ENCODE measurements at regions not wholly inside any gene's neighbourhood (a gene's known extent, or its start where the extent isn't known, plus 50 kb on each side); places are given as distances from the start of the nearest gene placed in this dataset.
A peak's percentile ranks its signal among the peaks of the same experiment; 100 is the strongest.

GRCh38 chr13:91025442-91025841 is 322.0 kb upstream of the MIR17HG start (continued):
- TF ChIP-seq, protein P1, sequence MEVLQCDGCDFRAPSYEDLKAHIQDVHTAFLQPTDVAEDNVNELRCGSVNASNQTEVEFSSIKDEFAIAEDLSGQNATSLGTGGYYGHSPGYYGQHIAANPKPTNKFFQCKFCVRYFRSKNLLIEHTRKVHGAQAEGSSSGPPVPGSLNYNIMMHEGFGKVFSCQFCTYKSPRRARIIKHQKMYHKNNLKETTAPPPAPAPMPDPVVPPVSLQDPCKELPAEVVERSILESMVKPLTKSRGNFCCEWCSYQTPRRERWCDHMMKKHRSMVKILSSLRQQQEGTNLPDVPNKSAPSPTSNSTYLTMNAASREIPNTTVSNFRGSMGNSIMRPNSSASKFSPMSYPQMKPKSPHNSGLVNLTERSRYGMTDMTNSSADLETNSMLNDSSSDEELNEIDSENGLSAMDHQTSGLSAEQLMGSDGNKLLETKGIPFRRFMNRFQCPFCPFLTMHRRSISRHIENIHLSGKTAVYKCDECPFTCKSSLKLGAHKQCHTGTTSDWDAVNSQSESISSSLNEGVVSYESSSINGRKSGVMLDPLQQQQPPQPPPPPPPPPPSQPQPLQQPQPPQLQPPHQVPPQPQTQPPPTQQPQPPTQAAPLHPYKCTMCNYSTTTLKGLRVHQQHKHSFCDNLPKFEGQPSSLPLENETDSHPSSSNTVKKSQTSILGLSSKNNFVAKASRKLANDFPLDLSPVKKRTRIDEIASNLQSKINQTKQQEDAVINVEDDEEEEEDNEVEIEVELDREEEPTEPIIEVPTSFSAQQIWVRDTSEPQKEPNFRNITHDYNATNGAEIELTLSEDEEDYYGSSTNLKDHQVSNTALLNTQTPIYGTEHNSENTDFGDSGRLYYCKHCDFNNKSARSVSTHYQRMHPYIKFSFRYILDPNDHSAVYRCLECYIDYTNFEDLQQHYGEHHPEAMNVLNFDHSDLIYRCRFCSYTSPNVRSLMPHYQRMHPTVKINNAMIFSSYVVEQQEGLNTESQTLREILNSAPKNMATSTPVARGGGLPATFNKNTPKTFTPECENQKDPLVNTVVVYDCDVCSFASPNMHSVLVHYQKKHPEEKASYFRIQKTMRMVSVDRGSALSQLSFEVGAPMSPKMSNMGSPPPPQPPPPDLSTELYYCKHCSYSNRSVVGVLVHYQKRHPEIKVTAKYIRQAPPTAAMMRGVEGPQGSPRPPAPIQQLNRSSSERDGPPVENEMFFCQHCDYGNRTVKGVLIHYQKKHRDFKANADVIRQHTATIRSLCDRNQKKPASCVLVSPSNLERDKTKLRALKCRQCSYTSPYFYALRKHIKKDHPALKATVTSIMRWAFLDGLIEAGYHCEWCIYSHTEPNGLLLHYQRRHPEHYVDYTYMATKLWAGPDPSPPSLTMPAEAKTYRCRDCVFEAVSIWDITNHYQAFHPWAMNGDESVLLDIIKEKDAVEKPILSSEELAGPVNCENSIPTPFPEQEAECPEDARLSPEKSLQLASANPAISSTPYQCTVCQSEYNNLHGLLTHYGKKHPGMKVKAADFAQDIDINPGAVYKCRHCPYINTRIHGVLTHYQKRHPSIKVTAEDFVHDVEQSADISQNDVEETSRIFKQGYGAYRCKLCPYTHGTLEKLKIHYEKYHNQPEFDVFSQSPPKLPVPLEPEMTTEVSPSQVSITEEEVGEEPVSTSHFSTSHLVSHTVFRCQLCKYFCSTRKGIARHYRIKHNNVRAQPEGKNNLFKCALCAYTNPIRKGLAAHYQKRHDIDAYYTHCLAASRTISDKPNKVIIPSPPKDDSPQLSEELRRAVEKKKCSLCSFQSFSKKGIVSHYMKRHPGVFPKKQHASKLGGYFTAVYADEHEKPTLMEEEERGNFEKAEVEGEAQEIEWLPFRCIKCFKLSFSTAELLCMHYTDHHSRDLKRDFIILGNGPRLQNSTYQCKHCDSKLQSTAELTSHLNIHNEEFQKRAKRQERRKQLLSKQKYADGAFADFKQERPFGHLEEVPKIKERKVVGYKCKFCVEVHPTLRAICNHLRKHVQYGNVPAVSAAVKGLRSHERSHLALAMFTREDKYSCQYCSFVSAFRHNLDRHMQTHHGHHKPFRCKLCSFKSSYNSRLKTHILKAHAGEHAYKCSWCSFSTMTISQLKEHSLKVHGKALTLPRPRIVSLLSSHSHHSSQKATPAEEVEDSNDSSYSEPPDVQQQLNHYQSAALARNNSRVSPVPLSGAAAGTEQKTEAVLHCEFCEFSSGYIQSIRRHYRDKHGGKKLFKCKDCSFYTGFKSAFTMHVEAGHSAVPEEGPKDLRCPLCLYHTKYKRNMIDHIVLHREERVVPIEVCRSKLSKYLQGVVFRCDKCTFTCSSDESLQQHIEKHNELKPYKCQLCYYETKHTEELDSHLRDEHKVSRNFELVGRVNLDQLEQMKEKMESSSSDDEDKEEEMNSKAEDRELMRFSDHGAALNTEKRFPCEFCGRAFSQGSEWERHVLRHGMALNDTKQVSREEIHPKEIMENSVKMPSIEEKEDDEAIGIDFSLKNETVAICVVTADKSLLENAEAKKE (CRISPR knock-in tag; IDR thresholded peaks at IDR 0.05) = no peak
- TF ChIP-seq, protein P2, sequence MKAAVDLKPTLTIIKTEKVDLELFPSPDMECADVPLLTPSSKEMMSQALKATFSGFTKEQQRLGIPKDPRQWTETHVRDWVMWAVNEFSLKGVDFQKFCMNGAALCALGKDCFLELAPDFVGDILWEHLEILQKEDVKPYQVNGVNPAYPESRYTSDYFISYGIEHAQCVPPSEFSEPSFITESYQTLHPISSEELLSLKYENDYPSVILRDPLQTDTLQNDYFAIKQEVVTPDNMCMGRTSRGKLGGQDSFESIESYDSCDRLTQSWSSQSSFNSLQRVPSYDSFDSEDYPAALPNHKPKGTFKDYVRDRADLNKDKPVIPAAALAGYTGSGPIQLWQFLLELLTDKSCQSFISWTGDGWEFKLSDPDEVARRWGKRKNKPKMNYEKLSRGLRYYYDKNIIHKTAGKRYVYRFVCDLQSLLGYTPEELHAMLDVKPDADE (IDR thresholded peaks at IDR 0.05) = no peak

GRCh38 chr13:91031508-91031907 is 316.0 kb upstream of the MIR17HG start:
- H3F3A ChIP-seq (replicated peaks; ENCODE audit: low read depth) = no peaks in the 10 kb centered on the region
- H2AFZ ChIP-seq = no peak overlapping the region
- H3K36me3 ChIP-seq (ENCODE audit: insufficient read depth) = no peaks in the 10 kb centered on the region
- ATAC-seq (peak; percentile 60), DNase-seq (ENCODE audit: low spot score) (peak; percentile 44)
- peaks cover 4% of the 10 kb centered on the region; the same call in 1 of the 2 replicates for H3K9me2 ChIP-seq (ENCODE audit: insufficient read depth)
- Mint-ChIP-seq H3K4me1 (peaks cover 3% of the 10 kb centered on the region), H3K9me3 (no peaks in the 10 kb centered on the region), H3K27me3 (ENCODE audit: insufficient read depth, low read depth, poor library complexity) (no peaks in the 10 kb centered on the region), H3K4me3 (no peak overlapping the region), H3K36me3 (ENCODE audit: low read depth) (no peaks in the 10 kb centered on the region), H3K27ac (no peak overlapping the region)
- no peak for TF ChIP-seq ZNF114 (CRISPR knock-in tag; IDR thresholded peaks at IDR 0.05)
- TF ChIP-seq, protein P3, sequence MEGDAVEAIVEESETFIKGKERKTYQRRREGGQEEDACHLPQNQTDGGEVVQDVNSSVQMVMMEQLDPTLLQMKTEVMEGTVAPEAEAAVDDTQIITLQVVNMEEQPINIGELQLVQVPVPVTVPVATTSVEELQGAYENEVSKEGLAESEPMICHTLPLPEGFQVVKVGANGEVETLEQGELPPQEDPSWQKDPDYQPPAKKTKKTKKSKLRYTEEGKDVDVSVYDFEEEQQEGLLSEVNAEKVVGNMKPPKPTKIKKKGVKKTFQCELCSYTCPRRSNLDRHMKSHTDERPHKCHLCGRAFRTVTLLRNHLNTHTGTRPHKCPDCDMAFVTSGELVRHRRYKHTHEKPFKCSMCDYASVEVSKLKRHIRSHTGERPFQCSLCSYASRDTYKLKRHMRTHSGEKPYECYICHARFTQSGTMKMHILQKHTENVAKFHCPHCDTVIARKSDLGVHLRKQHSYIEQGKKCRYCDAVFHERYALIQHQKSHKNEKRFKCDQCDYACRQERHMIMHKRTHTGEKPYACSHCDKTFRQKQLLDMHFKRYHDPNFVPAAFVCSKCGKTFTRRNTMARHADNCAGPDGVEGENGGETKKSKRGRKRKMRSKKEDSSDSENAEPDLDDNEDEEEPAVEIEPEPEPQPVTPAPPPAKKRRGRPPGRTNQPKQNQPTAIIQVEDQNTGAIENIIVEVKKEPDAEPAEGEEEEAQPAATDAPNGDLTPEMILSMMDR (conservative IDR thresholded peaks at IDR 0.05; ENCODE audit: low read depth in 2 of 2) = peak; percentile 24 to 42; a peak in 2 of 4 replicates
- H3K27me3 ChIP-seq (ENCODE audit: insufficient read depth) = no peaks in the 10 kb centered on the region
- no peaks in the 10 kb centered on the region for H3K79me2 ChIP-seq (replicated peaks; ENCODE audit: insufficient read depth)
- no peaks in the 10 kb centered on the region for H4K20me1 ChIP-seq (replicated peaks; ENCODE audit: insufficient read depth)
- no peak overlapping the region for H3K27ac ChIP-seq (ENCODE audit: low read depth)
- H3K4me1 ChIP-seq (ENCODE audit: insufficient read depth) = no peaks in the 10 kb centered on the region; the same call in 1 of the 2 replicates
- no peak overlapping the region for H3K4me2 ChIP-seq
- no peak overlapping the region for H3K4me3 ChIP-seq

Measured in GM23338 (cell line).